Loucy (cell line): ENCODE measurements at regions not wholly inside any gene's neighbourhood (a gene's known extent, or its start where the extent isn't known, plus 50 kb on each side); places are given as distances from the start of the nearest gene placed in this dataset.

ENCODE experiments used
- H2AFZ ChIP-seq: fragments of 200-600 bp; sonication (generic); 2 replicates; pipeline ENCODE4 v1.6.0; 2016; ENCODE audit warnings: antibody characterized with exemption, mild to moderate bottlenecking, low read length, moderate library complexity
- H3F3A ChIP-seq: fragments of 200-600 bp; 2 replicates; pipeline ENCODE4 v1.6.0; 2016; ENCODE audit warnings: antibody characterized with exemption, low read depth, mild to moderate bottlenecking
- H3K27me3 ChIP-seq: fragments of 200-600 bp; sonication (generic); 2 replicates; pipeline ENCODE4 v1.6.1; 2014; ENCODE audit warnings: low read length, mild to moderate bottlenecking; ENCODE audit not compliant: insufficient read depth, poor library complexity, severe bottlenecking
- H3K36me3 ChIP-seq: fragments of 200-600 bp; sonication (generic); 2 replicates; pipeline ENCODE4 v1.6.1; 2016; ENCODE audit warnings: low read length; ENCODE audit not compliant: insufficient read depth
- H3K4me1 ChIP-seq: fragments of 200-600 bp; sonication (generic); 2 replicates; pipeline ENCODE4 v1.5.1; 2014; ENCODE audit warnings: low read length, mild to moderate bottlenecking; ENCODE audit not compliant: insufficient read depth, poor library complexity, severe bottlenecking
- H3K4me2 ChIP-seq: fragments of 200-600 bp; sonication (generic); 2 replicates; pipeline ENCODE4 v1.6.0; 2014; ENCODE audit warnings: antibody characterized with exemption, low read length, low read depth, mild to moderate bottlenecking; ENCODE audit not compliant: poor library complexity, severe bottlenecking
- H3K4me3 ChIP-seq: fragments of 200-600 bp; sonication (generic); 2 replicates; pipeline ENCODE4 v1.5.1; 2014; ENCODE audit warnings: low read length, mild to moderate bottlenecking, mixed read lengths; ENCODE audit not compliant: poor library complexity, severe bottlenecking
- H3K79me2 ChIP-seq: fragments of 200-600 bp; sonication (generic); 2 replicates; pipeline ENCODE4 v1.6.1; 2014; ENCODE audit warnings: low read length; ENCODE audit not compliant: insufficient read depth
- H3K9ac ChIP-seq: fragments of 200-600 bp; sonication (generic); 2 replicates; pipeline ENCODE4 v1.6.0; 2014; ENCODE audit warnings: mild to moderate bottlenecking, low read depth, low read length, moderate library complexity; ENCODE audit not compliant: poor library complexity, severe bottlenecking
- H3K9me2 ChIP-seq: fragments of 200-600 bp; sonication (generic); replicated peaks from 2 replicates; pipeline ENCODE4 v1.6.1; 2016; ENCODE audit warnings: low read depth, low read length, mixed read lengths
- H3K9me3 ChIP-seq: fragments of 200-600 bp; sonication (generic); 2 replicates; pipeline ENCODE4 v1.6.1; 2014; ENCODE audit warnings: mild to moderate bottlenecking, antibody characterized with exemption, low read length, low read depth; ENCODE audit not compliant: insufficient read depth
- H4K20me1 ChIP-seq: fragments of 200-600 bp; sonication (generic); 2 replicates; pipeline ENCODE4 v1.6.0; 2014; ENCODE audit warnings: antibody characterized with exemption, low read length, mild to moderate bottlenecking; ENCODE audit not compliant: insufficient read depth, poor library complexity, severe bottlenecking
- CTCF ChIP-seq: fragments of 200-600 bp; sonication (generic); conservative IDR thresholded peaks from 2 replicates; pipeline ENCODE4 v1.5.1; 2014; ENCODE audit warnings: mild to moderate bottlenecking, antibody characterized with exemption, low read length
- EZH2phosphoT487 ChIP-seq: fragments of 200-600 bp; IDR thresholded peaks from 2 replicates; pipeline ENCODE4 v1.6.1; 2018; ENCODE audit warnings: antibody characterized with exemption, mild to moderate bottlenecking, moderate library complexity, borderline replicate concordance

GRCh38 chr4:136002316-136002715 lies 1530.0 kb downstream of the PCDH18 start:
- Histone ChIP-seq H3K4me3 (no peak overlapping the region), H3K9me3 (no peaks in the 10 kb centered on the region), H3K27me3 (no peaks in the 10 kb centered on the region), H3K4me1 (no peaks in the 10 kb centered on the region), H3K36me3 (no peaks in the 10 kb centered on the region), H3K9ac (no peak overlapping the region), H3K4me2 (no peak overlapping the region), H3F3A (no peaks in the 10 kb centered on the region), H4K20me1 (no peaks in the 10 kb centered on the region), H3K9me2 (0 out of 2 replicates have a peak, but pooled peaks cover 4% of the 10 kb centered on the region), H3K79me2 (no peaks in the 10 kb centered on the region), H2AFZ (no peak overlapping the region)
- TF ChIP-seq CTCF, result no peak
- TF ChIP-seq EZH2phosphoT487, result no peak

- no peak for TF ChIP-seq CTCF
- Histone ChIP-seq H3K9ac (no peak overlapping the region), H3F3A (no peaks in the 10 kb centered on the region), H4K20me1 (no peaks in the 10 kb centered on the region), H2AFZ (no peak overlapping the region), H3K4me2 (no peak overlapping the region), H3K36me3 (no peaks in the 10 kb centered on the region), H3K4me3 (no peak overlapping the region), H3K27me3 (no peaks in the 10 kb centered on the region), H3K9me2 (0 out of 2 replicates have a peak, but pooled peaks cover 4% of the 10 kb centered on the region), H3K79me2 (no peaks in the 10 kb centered on the region), H3K9me3 (no peaks in the 10 kb centered on the region), H3K4me1 (no peaks in the 10 kb centered on the region)
Observed at GRCh38 chr4:136001791-136002190, 1530.5 kb downstream of the PCDH18 start.

- H3K79me2 ChIP-seq, result no peaks in the 10 kb centered on the region
- H3K27me3 ChIP-seq, result no peaks in the 10 kb centered on the region
- H3K9ac ChIP-seq, result no peak overlapping the region
- H3K4me1 ChIP-seq, result no peaks in the 10 kb centered on the region
- H3K4me3 ChIP-seq, result no peak overlapping the region
- no peaks in the 10 kb centered on the region for H3F3A ChIP-seq
- TF ChIP-seq CTCF, result no peak
- no peaks in the 10 kb centered on the region for H4K20me1 ChIP-seq
- no peak overlapping the region for H2AFZ ChIP-seq
- H3K4me2 ChIP-seq, result no peak overlapping the region
- H3K36me3 ChIP-seq, result no peaks in the 10 kb centered on the region
- no peaks in the 10 kb centered on the region for H3K9me2 ChIP-seq
- H3K9me3 ChIP-seq, result no peaks in the 10 kb centered on the region
Observed at GRCh38 chr4:136000246-136000645, 1532.0 kb downstream of the PCDH18 start.
